ENCODE measurements at regions not wholly inside any gene's neighbourhood (a gene's known extent, or its start where the extent isn't known, plus 50 kb on each side); places are given as distances from the start of the nearest gene placed in this dataset.

DNA sequence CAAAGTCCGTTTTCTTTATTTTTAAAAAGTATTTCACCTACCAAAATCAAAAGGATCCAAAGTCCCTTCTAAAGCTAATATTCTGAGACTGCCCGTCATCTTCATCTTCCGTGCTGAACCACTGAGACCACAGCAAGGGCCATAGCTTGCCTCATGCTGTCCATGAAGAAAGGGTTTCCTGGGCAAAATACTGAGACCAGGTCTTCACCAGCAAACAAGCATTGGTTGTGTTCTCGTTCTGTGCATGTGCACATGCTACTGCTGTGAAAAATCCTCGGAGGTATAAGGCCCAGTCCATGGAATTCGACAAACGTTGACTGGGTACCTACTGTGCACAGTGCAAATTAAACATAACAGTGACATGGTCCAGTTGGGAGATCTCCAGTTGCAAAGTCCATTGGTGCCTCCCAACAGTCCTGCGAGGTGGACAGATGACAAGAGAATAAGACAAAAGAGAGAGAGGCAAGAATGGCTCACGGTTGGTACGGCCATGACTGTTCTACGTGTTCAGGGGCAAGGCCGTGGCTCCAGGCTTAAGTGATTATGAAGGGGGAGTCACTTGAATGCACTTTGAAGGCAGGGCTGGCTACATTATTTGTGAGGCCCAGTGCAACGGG is 192.6 kb upstream of the GLI2 start:
- TF ChIP-seq POLR2AphosphoS5 (IDR thresholded peaks at IDR 0.05; ENCODE audit: insufficient read depth in 1 of 2, low read depth in 1 of 2): no peak
- TF ChIP-seq, protein P1, sequence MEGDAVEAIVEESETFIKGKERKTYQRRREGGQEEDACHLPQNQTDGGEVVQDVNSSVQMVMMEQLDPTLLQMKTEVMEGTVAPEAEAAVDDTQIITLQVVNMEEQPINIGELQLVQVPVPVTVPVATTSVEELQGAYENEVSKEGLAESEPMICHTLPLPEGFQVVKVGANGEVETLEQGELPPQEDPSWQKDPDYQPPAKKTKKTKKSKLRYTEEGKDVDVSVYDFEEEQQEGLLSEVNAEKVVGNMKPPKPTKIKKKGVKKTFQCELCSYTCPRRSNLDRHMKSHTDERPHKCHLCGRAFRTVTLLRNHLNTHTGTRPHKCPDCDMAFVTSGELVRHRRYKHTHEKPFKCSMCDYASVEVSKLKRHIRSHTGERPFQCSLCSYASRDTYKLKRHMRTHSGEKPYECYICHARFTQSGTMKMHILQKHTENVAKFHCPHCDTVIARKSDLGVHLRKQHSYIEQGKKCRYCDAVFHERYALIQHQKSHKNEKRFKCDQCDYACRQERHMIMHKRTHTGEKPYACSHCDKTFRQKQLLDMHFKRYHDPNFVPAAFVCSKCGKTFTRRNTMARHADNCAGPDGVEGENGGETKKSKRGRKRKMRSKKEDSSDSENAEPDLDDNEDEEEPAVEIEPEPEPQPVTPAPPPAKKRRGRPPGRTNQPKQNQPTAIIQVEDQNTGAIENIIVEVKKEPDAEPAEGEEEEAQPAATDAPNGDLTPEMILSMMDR (IDR thresholded peaks at IDR 0.05): no peak

Data from vagina (tissue), 2 donors.